ENCODE measurements at regions not wholly inside any gene's neighbourhood (a gene's known extent, or its start where the extent isn't known, plus 50 kb on each side); places are given as distances from the start of the nearest gene placed in this dataset.

GRCh38 chr1:227486559-227486958, 76.8 kb upstream of the ZNF678 start:
- TF ChIP-seq POLR2A (IDR thresholded peaks at IDR 0.05), result no peak
- TF ChIP-seq, protein P1, sequence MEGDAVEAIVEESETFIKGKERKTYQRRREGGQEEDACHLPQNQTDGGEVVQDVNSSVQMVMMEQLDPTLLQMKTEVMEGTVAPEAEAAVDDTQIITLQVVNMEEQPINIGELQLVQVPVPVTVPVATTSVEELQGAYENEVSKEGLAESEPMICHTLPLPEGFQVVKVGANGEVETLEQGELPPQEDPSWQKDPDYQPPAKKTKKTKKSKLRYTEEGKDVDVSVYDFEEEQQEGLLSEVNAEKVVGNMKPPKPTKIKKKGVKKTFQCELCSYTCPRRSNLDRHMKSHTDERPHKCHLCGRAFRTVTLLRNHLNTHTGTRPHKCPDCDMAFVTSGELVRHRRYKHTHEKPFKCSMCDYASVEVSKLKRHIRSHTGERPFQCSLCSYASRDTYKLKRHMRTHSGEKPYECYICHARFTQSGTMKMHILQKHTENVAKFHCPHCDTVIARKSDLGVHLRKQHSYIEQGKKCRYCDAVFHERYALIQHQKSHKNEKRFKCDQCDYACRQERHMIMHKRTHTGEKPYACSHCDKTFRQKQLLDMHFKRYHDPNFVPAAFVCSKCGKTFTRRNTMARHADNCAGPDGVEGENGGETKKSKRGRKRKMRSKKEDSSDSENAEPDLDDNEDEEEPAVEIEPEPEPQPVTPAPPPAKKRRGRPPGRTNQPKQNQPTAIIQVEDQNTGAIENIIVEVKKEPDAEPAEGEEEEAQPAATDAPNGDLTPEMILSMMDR (IDR thresholded peaks at IDR 0.05), result no peak

All from tibial nerve (tissue), 3 donors.